ENCODE measurements at regions not wholly inside any gene's neighbourhood (a gene's known extent, or its start where the extent isn't known, plus 50 kb on each side); places are given as distances from the start of the nearest gene placed in this dataset.
A peak's percentile ranks its signal among the peaks of the same experiment; 100 is the strongest.

GRCh38 chr15:97036301-97036700 is 705.8 kb downstream of the NR2F2 start:
- Histone ChIP-seq H2AFZ (ENCODE audit: low read length) (no peak overlapping the region), H3K4me2 (ENCODE audit: extremely low read depth, insufficient read depth, low read length) (no peak overlapping the region)
- TF ChIP-seq CTCF (conservative IDR thresholded peaks at IDR 0.05 in 1 of 2, IDR thresholded peaks at IDR 0.05 in 1 of 2; ENCODE audit: low read depth in 1 of 2, low read length in 2 of 2) = no peak
- TF ChIP-seq EZH2 (IDR thresholded peaks at IDR 0.05; ENCODE audit: low read length, missing control alignments) = no peak

GRCh38 chr15:97037080-97037479 is 706.6 kb downstream of the NR2F2 start:
- no peaks in the 10 kb centered on the region for H3K79me2 ChIP-seq (ENCODE audit: control insufficient read depth, insufficient read depth, low read length)
- TF ChIP-seq EZH2 (IDR thresholded peaks at IDR 0.05; ENCODE audit: low read length, missing control alignments) (no peak), CTCF (conservative IDR thresholded peaks at IDR 0.05 in 1 of 2, IDR thresholded peaks at IDR 0.05 in 1 of 2; ENCODE audit: low read depth in 1 of 2, low read length in 2 of 2) (no peak)
- no peaks in the 10 kb centered on the region for H3K36me3 ChIP-seq (ENCODE audit: control insufficient read depth, insufficient read depth, low read length)
- H3K27me3 ChIP-seq (ENCODE audit: control insufficient read depth, insufficient read depth, low read length) = no peaks in the 10 kb centered on the region
- H2AFZ ChIP-seq (ENCODE audit: low read length) = no peak overlapping the region
- no peak overlapping the region for H3K9ac ChIP-seq (ENCODE audit: insufficient read depth, low read length)
- no peaks in the 10 kb centered on the region for H3K9me3 ChIP-seq (ENCODE audit: control insufficient read depth, insufficient read depth, low read depth, low read length)
- H4K20me1 ChIP-seq (ENCODE audit: control insufficient read depth, extremely low read depth, insufficient read depth, low read length) = no peaks in the 10 kb centered on the region
- no peak overlapping the region for H3K27ac ChIP-seq (ENCODE audit: insufficient read depth, low read length)
- H3K4me3 ChIP-seq (replicated peaks in 1 of 4; ENCODE audit: control extremely low read depth in 1 of 4, insufficient read depth in 1 of 4, low read depth in 3 of 4, low read length in 4 of 4) = no peak overlapping the region
- no peaks in the 10 kb centered on the region for H3K4me1 ChIP-seq (ENCODE audit: control insufficient read depth, extremely low read depth, insufficient read depth, low read length)
- no peak overlapping the region for H3K4me2 ChIP-seq (ENCODE audit: extremely low read depth, insufficient read depth, low read length)
- DNase-seq (ENCODE audit: low read depth in 2 of 2) = peak; percentile 6 to 54

More at GRCh38 chr15:97036301-97036700, 705.8 kb downstream of the NR2F2 start:
- Histone ChIP-seq H3K36me3 (ENCODE audit: control insufficient read depth, insufficient read depth, low read length) (no peaks in the 10 kb centered on the region), H3K4me1 (ENCODE audit: control insufficient read depth, extremely low read depth, insufficient read depth, low read length) (no peaks in the 10 kb centered on the region), H4K20me1 (ENCODE audit: control insufficient read depth, extremely low read depth, insufficient read depth, low read length) (no peaks in the 10 kb centered on the region), H3K27me3 (ENCODE audit: control insufficient read depth, insufficient read depth, low read length) (no peaks in the 10 kb centered on the region), H3K9ac (ENCODE audit: insufficient read depth, low read length) (no peak overlapping the region), H3K4me3 (replicated peaks in 1 of 4; ENCODE audit: control extremely low read depth in 1 of 4, insufficient read depth in 1 of 4, low read depth in 3 of 4, low read length in 4 of 4) (no peak overlapping the region), H3K9me3 (ENCODE audit: control insufficient read depth, insufficient read depth, low read depth, low read length) (no peaks in the 10 kb centered on the region), H3K27ac (ENCODE audit: insufficient read depth, low read length) (no peak overlapping the region), H3K79me2 (ENCODE audit: control insufficient read depth, insufficient read depth, low read length) (no peaks in the 10 kb centered on the region)
- peak in 1 of 2 donors; percentile 2 for DNase-seq (ENCODE audit: low read depth in 2 of 2)

DNA sequence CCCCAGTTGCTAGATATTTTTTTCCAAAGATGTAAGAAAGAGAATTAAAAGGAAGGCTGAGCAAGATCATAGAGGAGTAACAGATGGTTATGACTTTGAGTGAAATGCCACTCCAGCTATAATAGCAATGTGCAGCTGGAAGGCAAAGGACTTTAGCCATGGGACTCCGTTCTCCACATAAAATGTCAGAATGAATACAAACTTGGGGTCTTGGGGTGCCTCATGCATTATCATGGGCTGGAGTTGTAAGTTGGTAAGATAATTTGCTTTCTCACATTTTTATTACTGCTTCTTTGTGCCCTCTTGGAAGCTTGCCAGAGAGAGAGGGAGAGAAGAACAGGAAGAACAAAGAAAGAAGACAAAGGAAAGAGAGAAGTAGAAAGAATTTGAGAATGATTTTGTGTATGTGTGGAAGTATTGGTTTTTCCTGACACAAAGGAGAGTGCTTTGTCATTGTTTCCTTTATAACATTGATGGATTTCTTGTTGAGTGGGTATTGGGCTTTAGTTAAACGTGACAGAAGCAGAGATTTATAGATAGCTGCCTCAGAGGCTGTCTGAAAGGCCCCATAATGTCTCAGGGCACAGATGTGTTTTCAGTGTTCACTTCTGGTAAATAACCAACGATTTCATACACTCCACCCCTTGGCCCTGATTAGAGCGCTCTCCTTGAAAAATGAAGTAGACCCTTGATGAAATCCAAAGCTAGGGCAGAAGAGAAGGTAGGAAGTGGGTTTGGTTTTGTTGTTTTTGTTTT is 715.3 kb downstream of the NR2F2 start:
- no peaks in the 10 kb centered on the region for H3K79me2 ChIP-seq (ENCODE audit: control insufficient read depth, insufficient read depth, low read length)
- no peak overlapping the region for H3K27ac ChIP-seq (ENCODE audit: insufficient read depth, low read length)
- DNase-seq (ENCODE audit: low read depth in 2 of 2) = no peak
- no peak overlapping the region for H3K9ac ChIP-seq (ENCODE audit: insufficient read depth, low read length)
- H4K20me1 ChIP-seq (ENCODE audit: control insufficient read depth, extremely low read depth, insufficient read depth, low read length) = no peaks in the 10 kb centered on the region
- no peaks in the 10 kb centered on the region for H3K4me1 ChIP-seq (ENCODE audit: control insufficient read depth, extremely low read depth, insufficient read depth, low read length)
- H3K36me3 ChIP-seq (ENCODE audit: control insufficient read depth, insufficient read depth, low read length) = no peaks in the 10 kb centered on the region
- no peaks in the 10 kb centered on the region for H3K27me3 ChIP-seq (ENCODE audit: control insufficient read depth, insufficient read depth, low read length)
- no peak for TF ChIP-seq CTCF (conservative IDR thresholded peaks at IDR 0.05 in 1 of 2, IDR thresholded peaks at IDR 0.05 in 1 of 2; ENCODE audit: low read depth in 1 of 2, low read length in 2 of 2)
- no peak for TF ChIP-seq EZH2 (IDR thresholded peaks at IDR 0.05; ENCODE audit: low read length, missing control alignments)
- no peak overlapping the region for H2AFZ ChIP-seq (ENCODE audit: low read length)
- H3K9me3 ChIP-seq (ENCODE audit: control insufficient read depth, insufficient read depth, low read depth, low read length) = no peaks in the 10 kb centered on the region
- no peak overlapping the region for H3K4me2 ChIP-seq (ENCODE audit: extremely low read depth, insufficient read depth, low read length)
- no peak overlapping the region for H3K4me3 ChIP-seq (replicated peaks in 1 of 4; ENCODE audit: control extremely low read depth in 1 of 4, insufficient read depth in 1 of 4, low read depth in 3 of 4, low read length in 4 of 4)

Measured in fibroblast of lung (primary cell).